GM19452 (cell line): ENCODE measurements at regions not wholly inside any gene's neighbourhood (a gene's known extent, or its start where the extent isn't known, plus 50 kb on each side); places are given as distances from the start of the nearest gene placed in this dataset.

Experiments
- ATAC-seq: cut with Tn5 transposase; IDR thresholded peaks from one replicate; pipeline ENCODE4 v1.9.1; 2021; ENCODE audit not compliant: unreplicated experiment

- ATAC-seq, result no peak
These were observed 96.1 kb upstream of the PLXNA4 start for GRCh38 chr7:132672200-132672990.

DNA sequence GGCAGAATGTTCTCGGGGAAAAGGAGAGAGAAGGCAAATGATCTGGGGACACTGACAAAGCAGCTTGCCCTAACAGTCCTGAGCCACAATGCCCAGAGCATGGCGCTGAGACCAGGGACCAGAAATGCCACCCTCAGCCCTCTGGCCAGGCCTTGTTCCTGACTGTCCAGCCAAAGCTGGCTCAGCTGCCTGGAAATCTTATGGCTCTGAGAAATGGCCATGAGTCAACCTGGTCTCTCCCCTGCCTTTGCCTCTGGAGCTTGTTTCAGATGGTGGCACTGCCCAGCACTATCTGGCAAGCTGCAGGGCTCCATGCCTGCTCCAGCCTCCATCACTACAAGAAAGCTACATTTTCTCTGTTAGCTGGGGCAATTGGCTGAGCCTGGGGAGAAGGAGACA is 90.5 kb upstream of the PLXNA4 start:
- no peak for ATAC-seq

DNA sequence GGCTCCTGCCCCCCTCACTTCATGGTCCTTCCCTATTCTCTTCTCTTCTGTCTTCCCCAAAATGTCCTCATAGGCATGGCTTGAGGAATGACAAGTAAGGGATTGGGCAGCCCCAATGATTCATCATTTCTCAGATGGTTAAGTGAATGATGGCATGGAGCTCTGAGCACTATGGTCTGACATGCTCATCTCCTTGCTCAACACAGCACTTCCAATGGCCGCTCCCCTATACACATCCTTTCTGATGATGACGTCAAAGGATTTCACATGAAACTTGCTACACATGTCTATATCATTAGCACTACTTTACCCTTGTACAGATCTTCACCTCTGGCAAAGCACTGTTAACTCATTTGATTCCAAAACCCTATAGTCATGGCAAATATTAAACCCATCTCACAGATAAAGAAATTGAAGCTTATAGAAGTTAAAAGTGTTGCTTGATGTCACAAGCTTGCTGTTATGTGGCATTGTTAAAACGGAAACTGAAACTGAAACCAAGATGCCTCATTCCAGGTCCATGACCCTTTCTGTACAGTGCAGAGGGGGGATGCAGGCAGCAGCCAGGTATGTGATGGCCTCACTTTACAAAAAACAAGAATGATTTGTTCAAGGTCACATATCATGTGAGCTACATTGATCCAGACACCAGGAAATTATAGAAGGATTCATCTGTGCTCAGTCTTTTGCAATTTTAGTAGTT is 90.0 kb upstream of the PLXNA4 start:
- no peak for ATAC-seq

GRCh38 chr7:132656846-132657776 is 80.8 kb upstream of the PLXNA4 start:
- ATAC-seq, result no peak

GRCh38 chr7:132656341-132656740 is 80.1 kb upstream of the PLXNA4 start:
- ATAC-seq, result no peak

DNA sequence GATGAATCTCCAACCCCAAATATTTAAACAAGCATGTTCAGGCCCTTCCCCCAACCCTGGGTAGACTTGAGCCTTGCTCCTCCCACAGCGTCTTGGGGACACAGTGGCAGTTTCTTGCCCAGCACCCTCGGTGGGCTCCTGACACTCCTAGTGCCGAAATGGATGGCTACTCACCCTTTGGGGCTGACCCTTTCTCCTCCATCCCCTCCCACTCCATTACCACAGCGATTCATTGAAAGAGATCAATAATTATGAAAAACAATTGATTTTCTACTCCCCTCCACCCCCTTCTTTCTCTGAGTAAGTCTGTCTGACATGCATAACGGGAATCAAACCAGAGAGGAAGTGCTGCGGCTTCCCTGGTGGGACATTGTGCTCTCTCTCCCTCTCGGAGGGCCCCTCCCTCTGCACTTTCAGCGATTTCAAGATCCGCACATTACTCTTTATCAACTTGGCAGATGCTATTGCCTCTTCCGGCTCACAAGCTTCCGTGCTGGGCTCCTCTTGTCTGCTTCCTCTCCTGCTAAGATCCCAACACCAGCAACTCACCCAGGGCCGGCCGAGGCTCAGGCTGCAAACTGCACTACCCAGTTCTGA is 79.0 kb upstream of the PLXNA4 start:
- ATAC-seq, result no peak

DNA sequence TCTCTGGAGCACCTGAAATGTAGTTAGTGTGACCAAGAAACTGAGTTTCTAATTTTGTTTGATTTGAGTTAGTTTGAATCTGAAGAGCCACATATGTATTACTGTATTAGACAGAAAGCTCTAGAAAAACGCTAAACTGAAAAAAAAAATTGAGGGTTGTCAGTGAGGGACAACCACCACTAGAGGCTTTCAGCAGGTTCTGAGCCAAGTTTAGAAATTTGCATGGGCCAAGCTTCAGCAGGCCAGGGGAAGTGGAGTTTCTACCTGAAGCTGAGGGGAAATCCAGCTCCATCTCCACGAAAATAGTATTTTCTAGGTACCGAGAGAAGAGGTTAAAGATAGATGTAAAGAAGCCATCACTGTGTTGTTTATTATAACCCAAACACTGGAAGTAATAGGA is 77.9 kb upstream of the PLXNA4 start:
- ATAC-seq, result peak; percentile 70

GRCh38 chr7:132653366-132653930 is 77.2 kb upstream of the PLXNA4 start:
- ATAC-seq, result no peak

GRCh38 chr7:132652507-132652906 is 76.2 kb upstream of the PLXNA4 start:
- no peak for ATAC-seq

DNA sequence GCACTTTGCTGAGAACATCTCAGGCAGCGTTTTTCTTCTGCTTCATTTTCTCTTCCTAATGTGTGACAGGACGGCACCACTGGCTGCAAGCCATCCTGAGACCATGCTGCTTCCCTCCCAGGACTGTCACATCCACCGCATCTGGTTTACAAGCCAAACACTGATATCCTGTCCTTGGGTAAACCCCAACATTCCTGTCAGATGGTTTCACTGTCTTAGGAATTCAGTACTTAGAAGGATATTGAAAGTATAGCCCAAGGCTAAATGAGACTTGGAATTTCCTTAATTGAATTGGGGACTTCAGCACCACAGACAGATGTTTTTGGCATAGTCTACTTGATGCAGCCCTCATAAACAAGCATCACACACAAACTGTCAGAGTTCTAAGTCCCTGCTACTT is 74.2 kb upstream of the PLXNA4 start:
- ATAC-seq, result no peak

- ATAC-seq, result no peak
These were observed 71.0 kb upstream of the PLXNA4 start for GRCh38 chr7:132647311-132647710.

GRCh38 chr7:132646052-132646451 is 69.8 kb upstream of the PLXNA4 start:
- no peak for ATAC-seq

GRCh38 chr7:132643302-132643701 is 67.0 kb upstream of the PLXNA4 start:
- ATAC-seq, result no peak

DNA sequence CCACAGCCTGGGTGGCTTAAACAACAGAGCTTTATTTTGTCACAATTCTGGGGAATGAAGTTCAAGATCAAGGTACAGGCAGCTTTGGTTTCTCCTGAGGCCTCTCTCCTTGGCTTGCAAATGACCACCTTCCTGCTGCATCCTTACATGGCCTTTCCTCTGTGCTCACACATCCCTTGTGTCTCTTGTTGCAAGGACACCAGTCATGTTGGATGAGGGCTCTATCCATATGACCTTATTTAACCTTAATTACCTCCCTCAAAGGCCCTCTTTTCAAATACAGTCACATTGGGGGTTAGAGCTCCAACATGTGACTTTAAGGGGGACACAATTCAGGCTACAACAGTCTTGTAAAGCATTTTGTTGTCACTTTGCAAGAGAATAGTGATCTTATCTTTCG is 65.0 kb upstream of the PLXNA4 start:
- ATAC-seq, result no peak

- no peak for ATAC-seq
These were observed 63.7 kb upstream of the PLXNA4 start for GRCh38 chr7:132639983-132640382.

- no peak for ATAC-seq
These were observed 61.7 kb upstream of the PLXNA4 start for GRCh38 chr7:132638000-132638399.

DNA sequence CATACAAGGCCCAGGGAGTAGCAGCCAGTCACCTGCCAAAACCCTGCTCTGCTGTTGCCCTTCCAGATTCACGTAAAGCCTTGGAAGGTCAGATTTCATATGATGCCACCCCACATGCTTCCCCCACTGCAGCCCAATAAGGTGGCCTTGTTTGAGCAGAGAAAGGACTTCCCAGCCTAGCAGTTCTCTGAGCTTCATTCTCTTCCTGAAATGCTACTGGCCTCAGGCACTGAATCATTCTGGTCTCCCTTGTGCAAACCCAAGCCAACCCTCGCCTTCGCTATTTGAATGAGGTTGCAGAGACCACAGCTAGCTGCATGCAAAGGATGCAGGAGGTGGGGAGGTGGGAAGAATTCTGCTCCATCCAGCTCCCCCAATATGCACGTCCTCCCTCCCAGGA is 60.3 kb upstream of the PLXNA4 start:
- ATAC-seq, result no peak

DNA sequence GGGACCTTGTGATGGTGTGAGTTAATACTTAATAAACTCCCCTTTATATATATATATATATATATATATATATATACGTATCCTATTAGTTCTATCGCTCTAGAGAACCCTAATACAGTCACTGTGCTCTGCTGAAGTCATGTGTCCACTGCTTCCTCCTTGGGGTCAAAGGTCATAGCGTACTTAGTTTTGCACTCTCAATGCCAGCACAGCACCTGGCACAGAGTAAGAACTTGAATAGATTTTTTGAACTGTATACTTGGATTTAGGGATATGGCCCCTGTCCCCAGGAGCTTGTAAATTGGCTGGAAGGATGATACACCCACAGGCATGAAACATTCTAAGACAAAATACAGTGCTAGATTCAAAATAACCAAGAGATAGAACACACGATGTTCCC is 58.9 kb upstream of the PLXNA4 start:
- ATAC-seq, result no peak

GRCh38 chr7:132630834-132631233 is 54.6 kb upstream of the PLXNA4 start:
- no peak for ATAC-seq
